ENCODE measurements at regions not wholly inside any gene's neighbourhood (a gene's known extent, or its start where the extent isn't known, plus 50 kb on each side); places are given as distances from the start of the nearest gene placed in this dataset.
"Not testable (repeated sequence)": the region's sequence is repeated elsewhere in the genome, so short reads cannot be mapped to it uniquely, and the experiment has no call there.

DNA sequence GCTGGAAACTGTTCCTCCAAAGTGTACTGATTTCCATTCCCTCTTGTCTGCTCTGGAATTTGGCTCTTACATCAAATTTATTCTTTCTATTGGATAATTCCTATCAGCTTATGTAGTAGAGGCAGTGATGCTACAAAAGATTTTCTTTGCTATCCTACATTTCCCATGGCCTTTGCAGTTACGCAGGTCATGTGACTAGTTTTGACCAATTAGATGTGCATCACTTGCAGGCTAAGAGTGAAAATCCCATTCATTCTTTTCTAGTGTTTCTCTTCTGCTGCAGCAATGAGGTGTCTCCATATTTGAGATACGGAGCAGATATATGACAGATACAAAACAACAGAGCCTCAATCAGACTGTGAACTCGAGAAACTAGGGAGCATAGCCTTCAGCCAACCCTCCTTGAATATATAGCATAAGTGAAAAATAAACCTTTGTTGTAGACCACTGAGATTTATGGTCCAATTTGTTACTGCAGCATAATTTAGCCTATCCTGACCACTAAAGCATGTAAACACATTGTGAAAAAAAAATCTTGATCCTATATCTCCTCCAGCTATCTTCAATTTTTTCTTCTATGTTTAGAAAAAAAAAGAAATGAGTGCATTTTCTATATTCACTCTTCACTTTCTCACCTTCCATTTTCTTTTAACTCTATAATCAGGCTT lies 102.0 kb downstream of the HNMT start:
- TF ChIP-seq, protein P1, sequence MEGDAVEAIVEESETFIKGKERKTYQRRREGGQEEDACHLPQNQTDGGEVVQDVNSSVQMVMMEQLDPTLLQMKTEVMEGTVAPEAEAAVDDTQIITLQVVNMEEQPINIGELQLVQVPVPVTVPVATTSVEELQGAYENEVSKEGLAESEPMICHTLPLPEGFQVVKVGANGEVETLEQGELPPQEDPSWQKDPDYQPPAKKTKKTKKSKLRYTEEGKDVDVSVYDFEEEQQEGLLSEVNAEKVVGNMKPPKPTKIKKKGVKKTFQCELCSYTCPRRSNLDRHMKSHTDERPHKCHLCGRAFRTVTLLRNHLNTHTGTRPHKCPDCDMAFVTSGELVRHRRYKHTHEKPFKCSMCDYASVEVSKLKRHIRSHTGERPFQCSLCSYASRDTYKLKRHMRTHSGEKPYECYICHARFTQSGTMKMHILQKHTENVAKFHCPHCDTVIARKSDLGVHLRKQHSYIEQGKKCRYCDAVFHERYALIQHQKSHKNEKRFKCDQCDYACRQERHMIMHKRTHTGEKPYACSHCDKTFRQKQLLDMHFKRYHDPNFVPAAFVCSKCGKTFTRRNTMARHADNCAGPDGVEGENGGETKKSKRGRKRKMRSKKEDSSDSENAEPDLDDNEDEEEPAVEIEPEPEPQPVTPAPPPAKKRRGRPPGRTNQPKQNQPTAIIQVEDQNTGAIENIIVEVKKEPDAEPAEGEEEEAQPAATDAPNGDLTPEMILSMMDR (IDR thresholded peaks at IDR 0.05; ENCODE audit: low read depth, low read length, missing control alignments): no peak
- DNase-seq (ENCODE audit: low read depth): no peak
- in situ Hi-C loops (cut with HindIII; ENCODE audit: low sequenced_read_pairs): no loop called here
- no peak overlapping the region for H3K4me3 ChIP-seq (ENCODE audit: low read depth, low read length)

DNA sequence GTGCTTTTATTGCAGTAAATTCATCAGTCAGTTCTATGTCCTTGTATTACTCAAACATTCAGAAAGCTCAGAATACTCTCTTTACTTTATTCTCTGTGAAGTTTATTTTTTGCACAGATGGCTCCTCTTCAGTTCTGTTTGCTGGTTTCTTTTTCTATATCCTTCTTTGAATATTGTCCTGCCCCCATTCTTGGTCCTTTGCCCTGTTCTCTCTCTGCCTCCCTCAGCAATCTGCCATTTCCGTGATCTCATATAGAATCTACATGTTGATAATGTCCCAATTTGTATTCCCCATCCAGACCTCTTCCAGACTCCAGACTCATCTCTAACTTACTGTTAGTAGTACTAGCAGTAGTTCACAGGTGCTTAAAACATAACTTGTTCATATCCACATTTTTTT lies 102.6 kb downstream of the HNMT start:
- TF ChIP-seq, protein P1 (IDR thresholded peaks at IDR 0.05; ENCODE audit: low read depth, low read length, missing control alignments): no peak
- no peak overlapping the region for H3K4me3 ChIP-seq (ENCODE audit: low read depth, low read length)
- in situ Hi-C loops (cut with HindIII; ENCODE audit: low sequenced_read_pairs): no loop called here
- no peak for DNase-seq (ENCODE audit: low read depth)

DNA sequence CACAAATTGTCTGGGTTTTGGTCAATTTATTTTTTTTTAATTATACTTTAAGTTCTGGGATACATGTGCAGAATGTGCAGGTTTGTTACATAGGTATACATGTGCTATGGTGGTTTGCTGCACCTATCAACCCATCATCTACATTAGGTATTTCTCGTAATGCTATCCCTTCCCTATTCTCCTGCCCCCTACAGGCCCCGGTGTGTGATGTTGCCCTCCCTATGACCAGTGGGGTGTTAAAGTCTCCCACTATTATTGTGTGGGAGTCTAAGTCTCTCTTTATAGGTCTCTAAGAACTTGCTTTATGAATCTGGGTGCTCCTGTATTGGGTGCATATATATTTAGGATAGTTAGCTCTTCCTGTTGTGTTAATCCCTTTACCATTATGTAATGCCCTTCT lies 104.4 kb downstream of the HNMT start:
- DNase-seq (ENCODE audit: low read depth); in situ Hi-C loops (cut with HindIII; ENCODE audit: low sequenced_read_pairs); H3K4me3 ChIP-seq (ENCODE audit: low read depth, low read length): not testable (repeated sequence)

DNA sequence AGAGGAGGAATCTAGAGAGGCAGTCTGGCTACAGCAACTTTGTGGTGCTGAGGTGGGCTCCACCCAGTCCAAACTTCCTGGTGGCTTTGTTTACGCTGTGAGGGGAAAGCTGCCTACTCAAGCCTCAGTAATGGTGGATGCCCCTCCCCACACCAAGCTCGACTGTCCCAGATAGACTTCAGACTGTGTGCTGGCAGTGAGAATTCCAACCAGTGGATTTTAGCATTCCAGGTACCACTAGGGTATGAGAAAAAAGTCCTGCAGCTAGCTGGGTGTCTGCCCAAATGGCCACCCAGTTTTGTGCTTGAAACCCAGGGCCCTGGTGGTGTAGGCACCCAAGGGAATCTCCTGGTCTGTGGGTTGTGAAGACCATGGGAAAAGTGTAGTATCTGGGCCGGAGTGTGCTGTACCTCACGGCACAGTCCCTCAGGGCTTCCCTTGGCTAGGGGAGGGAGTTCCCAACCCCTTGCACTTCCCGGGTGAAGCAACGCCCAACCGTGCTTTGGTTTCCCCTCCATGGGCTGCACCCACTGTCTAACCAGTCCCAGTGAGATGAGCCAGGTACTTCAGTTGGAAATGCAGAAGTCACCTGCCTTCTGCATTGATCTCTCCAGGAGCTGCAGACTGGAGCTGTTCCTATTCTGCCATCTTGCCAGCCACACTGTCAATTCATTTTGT lies 106.9 kb downstream of the HNMT start:
- DNase-seq (ENCODE audit: low read depth); in situ Hi-C loops (cut with HindIII; ENCODE audit: low sequenced_read_pairs); H3K4me3 ChIP-seq (ENCODE audit: low read depth, low read length): not testable (repeated sequence)

DNA sequence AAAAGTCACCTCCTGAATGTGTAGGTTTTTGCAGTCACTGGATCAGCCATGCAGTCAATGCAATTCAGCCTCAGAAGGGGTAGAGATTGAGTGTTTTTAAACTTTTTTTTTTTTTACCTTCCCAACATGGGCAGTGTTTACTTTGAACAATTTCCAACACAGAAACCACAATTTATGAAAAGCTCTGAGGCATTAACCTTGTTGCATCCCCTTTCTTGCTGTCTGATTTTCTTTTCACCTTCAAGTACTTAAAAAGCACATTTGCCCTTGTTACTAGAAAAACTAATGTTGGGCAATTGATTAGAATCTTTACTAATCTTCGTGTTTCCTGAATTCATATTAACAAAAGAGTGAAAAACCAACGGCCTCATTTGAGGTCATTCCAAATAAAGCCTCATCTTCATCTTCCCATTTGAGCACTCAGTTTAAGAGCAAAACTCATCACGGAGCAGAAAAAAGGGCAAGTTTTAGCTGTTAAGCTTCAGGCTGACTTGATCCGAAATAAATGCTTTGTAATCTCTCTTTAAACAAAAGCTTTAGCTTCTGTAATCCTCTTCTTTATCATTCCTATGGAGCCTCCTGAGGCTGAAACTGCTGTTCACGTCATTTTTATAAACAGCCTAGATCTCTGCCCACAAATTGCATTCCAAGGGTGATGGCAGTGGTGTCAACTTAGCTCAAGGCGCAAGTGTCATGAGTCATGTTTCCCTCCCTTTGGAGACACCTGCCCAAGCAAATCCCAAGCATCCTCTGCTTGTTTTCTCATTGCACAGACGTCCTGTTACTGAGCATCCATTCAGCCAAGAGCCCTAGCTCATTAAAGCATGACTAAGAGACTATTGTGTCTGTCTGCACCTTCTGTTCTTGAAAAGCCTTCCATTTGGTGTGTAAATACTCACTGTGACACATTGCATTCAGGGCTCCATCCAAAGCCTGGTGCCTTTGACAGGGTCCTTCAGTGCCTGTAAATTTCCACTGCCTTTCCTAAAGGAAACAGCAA lies 107.7 kb downstream of the HNMT start:
- H3K4me3 ChIP-seq (ENCODE audit: low read depth, low read length): no peak overlapping the region
- TF ChIP-seq, protein P1 (IDR thresholded peaks at IDR 0.05; ENCODE audit: low read depth, low read length, missing control alignments): no peak
- no peak for DNase-seq (ENCODE audit: low read depth)
- in situ Hi-C loops (cut with HindIII; ENCODE audit: low sequenced_read_pairs): no loop called here

DNA sequence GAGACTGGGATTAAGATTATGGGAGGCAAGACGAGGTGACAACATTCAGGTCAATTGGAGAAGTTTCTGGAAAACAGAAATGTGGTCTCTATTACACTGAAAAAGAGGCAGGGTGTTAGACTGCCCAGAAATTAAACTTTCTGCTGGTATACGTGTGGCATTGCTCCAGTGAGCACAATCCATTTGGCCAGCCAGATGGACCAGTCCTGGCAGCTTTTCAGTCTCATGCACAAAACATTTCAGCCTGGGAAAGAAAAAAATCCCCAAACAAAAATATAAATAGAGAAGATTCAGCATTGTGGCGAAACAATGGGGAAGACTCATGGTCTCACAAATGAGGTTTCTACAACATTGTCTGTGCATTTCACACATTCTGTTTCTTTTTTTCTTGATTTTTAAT lies 113.9 kb downstream of the HNMT start:
- in situ Hi-C loops (cut with HindIII; ENCODE audit: low sequenced_read_pairs): no loop called here
- DNase-seq (ENCODE audit: low read depth): no peak
- TF ChIP-seq, protein P1 (IDR thresholded peaks at IDR 0.05; ENCODE audit: low read depth, low read length, missing control alignments): no peak
- H3K4me3 ChIP-seq (ENCODE audit: low read depth, low read length): no peak overlapping the region

DNA sequence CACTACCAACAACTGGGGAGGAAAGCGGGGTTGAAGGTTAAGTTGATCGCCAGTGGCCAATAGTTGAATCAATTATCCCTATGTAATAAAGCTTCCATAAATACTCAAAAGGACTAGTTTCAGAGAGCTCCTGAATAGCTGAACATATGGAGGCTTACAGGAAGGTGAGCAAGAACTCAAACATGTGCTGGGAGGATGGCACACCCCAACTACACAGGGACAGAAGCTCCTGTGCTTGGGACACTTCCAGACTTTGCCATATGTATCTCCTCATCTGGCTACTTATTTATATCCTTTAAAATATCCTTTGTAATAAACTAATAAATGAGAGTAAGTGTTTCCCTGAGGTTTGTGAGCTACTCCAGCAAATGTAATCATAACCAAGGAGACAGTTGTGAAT lies 115.7 kb downstream of the HNMT start:
- DNase-seq (ENCODE audit: low read depth): no peak
- TF ChIP-seq, protein P1 (IDR thresholded peaks at IDR 0.05; ENCODE audit: low read depth, low read length, missing control alignments): no peak
- in situ Hi-C loops (cut with HindIII; ENCODE audit: low sequenced_read_pairs): no loop called here
- no peak overlapping the region for H3K4me3 ChIP-seq (ENCODE audit: low read depth, low read length)

Measured in astrocyte of the cerebellum (primary cell).